GM06990 (cell line): ENCODE measurements at regions not wholly inside any gene's neighbourhood (a gene's known extent, or its start where the extent isn't known, plus 50 kb on each side); places are given as distances from the start of the nearest gene placed in this dataset.
"Not testable (repeated sequence)": the region's sequence is repeated elsewhere in the genome, so short reads cannot be mapped to it uniquely, and the experiment has no call there.

ENCODE experiments used
- DNase-seq: peaks from one replicate; pipeline ENCODE4 v3.0.0-alpha.2; 2011; ENCODE audit not compliant: insufficient read length; ENCODE audit errors: extremely low read depth
- H3K27me3 ChIP-seq: replicated peaks from 2 replicates; pipeline ENCODE4 v1.6.0; 2011; ENCODE audit warnings: low read length; ENCODE audit not compliant: control insufficient read depth, insufficient read depth
- H3K36me3 ChIP-seq: 2 replicates; pipeline ENCODE4 v1.5.1; 2011; ENCODE audit warnings: low read length; ENCODE audit not compliant: control insufficient read depth, insufficient read depth
- H3K4me3 ChIP-seq: replicated peaks from 2 replicates; pipeline ENCODE4 v1.5.1; 2011; ENCODE audit warnings: low read depth, mild to moderate bottlenecking, control low read depth, low read length
- TF ChIP-seq, protein P1 (sequence below): IDR thresholded peaks from 2 replicates; pipeline ENCODE4 v1.5.1; 2011; ENCODE audit warnings: low read length, control low read depth, mild to moderate bottlenecking, inconsistent platforms; ENCODE audit not compliant: insufficient read depth, poor library complexity, severe bottlenecking

GRCh38 chr5:56405116-56405908 is 172.2 kb upstream of the ANKRD55 start:
- Histone ChIP-seq H3K36me3 (no peaks in the 10 kb centered on the region), H3K4me3 (no peak overlapping the region), H3K27me3 (no peaks in the 10 kb centered on the region)
- TF ChIP-seq, protein P1, sequence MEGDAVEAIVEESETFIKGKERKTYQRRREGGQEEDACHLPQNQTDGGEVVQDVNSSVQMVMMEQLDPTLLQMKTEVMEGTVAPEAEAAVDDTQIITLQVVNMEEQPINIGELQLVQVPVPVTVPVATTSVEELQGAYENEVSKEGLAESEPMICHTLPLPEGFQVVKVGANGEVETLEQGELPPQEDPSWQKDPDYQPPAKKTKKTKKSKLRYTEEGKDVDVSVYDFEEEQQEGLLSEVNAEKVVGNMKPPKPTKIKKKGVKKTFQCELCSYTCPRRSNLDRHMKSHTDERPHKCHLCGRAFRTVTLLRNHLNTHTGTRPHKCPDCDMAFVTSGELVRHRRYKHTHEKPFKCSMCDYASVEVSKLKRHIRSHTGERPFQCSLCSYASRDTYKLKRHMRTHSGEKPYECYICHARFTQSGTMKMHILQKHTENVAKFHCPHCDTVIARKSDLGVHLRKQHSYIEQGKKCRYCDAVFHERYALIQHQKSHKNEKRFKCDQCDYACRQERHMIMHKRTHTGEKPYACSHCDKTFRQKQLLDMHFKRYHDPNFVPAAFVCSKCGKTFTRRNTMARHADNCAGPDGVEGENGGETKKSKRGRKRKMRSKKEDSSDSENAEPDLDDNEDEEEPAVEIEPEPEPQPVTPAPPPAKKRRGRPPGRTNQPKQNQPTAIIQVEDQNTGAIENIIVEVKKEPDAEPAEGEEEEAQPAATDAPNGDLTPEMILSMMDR = no peak
- DNase-seq = no peak

DNA sequence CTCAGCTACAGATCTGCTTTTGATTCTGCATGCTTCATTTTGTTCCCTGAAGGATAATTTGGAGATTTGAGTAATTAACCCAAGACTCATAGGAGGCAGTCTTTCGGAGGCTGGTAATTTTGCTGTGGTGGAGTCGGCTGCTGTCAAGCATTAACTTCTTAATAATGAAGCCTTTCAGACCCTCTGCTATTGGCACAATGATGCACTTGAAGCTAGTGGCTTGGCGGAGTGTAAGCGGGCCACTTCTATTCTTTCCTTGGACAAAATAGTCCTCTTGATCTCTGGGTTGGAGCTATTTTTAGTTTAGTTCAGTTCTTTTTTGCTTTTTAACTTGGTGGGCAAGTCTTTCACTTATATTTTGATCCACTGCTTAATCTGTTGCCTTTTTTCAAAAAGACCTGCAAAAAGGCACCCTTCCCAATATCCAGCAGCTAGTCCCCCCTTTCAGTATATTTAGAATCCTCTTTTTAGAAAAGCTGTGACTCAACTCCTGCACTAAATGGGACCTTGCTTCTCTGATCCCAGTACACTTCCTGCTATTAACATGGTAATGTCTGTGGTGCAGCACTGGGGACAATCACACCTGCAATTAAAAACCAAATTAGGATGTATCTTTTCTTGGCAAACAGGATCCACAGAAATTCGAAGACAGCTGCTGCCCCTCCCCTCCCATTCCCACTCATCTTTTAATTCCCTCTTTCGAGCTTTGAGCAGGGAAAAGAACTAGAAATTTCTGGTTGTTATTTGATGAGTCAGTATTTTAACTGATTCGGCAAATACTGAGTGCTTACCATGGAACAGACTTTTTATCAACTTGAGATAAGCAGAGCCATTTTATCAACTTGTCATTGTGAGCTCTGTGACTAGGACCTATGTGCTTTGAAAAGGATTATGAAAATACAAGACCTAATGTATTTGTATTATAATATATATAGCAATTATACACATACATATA is 169.4 kb upstream of the ANKRD55 start:
- DNase-seq = no peak
- Histone ChIP-seq H3K27me3 (no peaks in the 10 kb centered on the region), H3K4me3 (no peak overlapping the region), H3K36me3 (no peaks in the 10 kb centered on the region)
- TF ChIP-seq, protein P1 = no peak

- not testable (repeated sequence) for H3K36me3 ChIP-seq, H3K4me3 ChIP-seq, DNase-seq, H3K27me3 ChIP-seq
Observed at GRCh38 chr5:56397796-56398195, 164.7 kb upstream of the ANKRD55 start.

DNA sequence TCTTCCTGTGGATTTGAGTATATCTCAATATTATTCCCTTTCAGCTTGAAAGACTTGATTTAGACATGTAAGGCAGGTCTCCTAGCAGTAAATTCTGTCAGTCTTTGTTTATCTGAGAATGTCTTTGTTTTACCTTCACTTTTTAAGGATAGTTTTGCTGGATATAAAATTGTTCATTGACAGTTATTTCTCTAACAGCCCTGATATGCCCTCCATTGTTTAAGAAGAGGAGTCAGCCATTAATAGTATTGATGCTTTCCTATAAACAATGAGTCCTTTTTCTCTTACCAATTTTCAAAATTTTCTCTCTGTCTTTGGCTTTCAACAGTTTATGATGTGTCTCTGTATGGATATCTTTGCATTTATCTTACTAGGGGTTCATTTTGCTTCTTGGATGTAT is 163.5 kb upstream of the ANKRD55 start:
- H3K4me3 ChIP-seq = no peak overlapping the region
- no peaks in the 10 kb centered on the region for H3K27me3 ChIP-seq
- H3K36me3 ChIP-seq = no peaks in the 10 kb centered on the region
- TF ChIP-seq, protein P1 = no peak
- no peak for DNase-seq

- no peak for DNase-seq
- TF ChIP-seq, protein P1 = no peak
- H3K4me3 ChIP-seq = no peak overlapping the region
- H3K27me3 ChIP-seq = no peaks in the 10 kb centered on the region; the same call in 1 of the 2 replicates
- no peaks in the 10 kb centered on the region for H3K36me3 ChIP-seq
Observed at GRCh38 chr5:56389261-56389660, 156.1 kb upstream of the ANKRD55 start.
